Astrocyte (in vitro differentiated cells and primary cell): ENCODE measurements at regions not wholly inside any gene's neighbourhood (a gene's known extent, or its start where the extent isn't known, plus 50 kb on each side); places are given as distances from the start of the nearest gene placed in this dataset.

Experiments
- EZH2 ChIP-seq: IDR thresholded peaks from 2 replicates; pipeline ENCODE4 v1.6.1; 2012; ENCODE audit warnings: mild to moderate bottlenecking, low read length, inconsistent platforms; ENCODE audit not compliant: insufficient read depth
- TF ChIP-seq, protein P1 (sequence below): IDR thresholded peaks from 2 replicates; pipeline ENCODE4 v1.5.1; 2011; ENCODE audit warnings: low read depth, mild to moderate bottlenecking, inconsistent platforms, low read length, moderate library complexity; ENCODE audit not compliant: insufficient read depth

DNA sequence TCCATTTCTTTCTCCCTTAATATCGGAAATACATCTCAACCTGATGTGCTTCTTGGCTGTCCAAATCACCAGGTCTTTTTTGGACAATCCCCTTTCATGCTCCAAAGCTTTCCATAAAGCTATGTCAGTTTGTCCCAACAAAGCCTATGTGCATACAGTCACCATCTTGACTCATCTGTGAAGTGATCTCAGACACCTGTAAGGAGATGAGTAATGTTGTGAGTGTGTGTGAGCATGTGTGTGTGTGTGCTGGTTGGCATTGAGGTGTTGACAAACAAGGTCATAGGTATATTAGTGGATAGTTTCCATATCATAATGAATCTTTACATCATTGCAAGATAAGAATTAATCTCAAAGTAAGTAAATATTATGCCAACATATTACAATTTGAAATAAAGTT lies 1243.3 kb upstream of the SEL1L start:
- TF ChIP-seq, protein P1, sequence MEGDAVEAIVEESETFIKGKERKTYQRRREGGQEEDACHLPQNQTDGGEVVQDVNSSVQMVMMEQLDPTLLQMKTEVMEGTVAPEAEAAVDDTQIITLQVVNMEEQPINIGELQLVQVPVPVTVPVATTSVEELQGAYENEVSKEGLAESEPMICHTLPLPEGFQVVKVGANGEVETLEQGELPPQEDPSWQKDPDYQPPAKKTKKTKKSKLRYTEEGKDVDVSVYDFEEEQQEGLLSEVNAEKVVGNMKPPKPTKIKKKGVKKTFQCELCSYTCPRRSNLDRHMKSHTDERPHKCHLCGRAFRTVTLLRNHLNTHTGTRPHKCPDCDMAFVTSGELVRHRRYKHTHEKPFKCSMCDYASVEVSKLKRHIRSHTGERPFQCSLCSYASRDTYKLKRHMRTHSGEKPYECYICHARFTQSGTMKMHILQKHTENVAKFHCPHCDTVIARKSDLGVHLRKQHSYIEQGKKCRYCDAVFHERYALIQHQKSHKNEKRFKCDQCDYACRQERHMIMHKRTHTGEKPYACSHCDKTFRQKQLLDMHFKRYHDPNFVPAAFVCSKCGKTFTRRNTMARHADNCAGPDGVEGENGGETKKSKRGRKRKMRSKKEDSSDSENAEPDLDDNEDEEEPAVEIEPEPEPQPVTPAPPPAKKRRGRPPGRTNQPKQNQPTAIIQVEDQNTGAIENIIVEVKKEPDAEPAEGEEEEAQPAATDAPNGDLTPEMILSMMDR, result no peak
- TF ChIP-seq EZH2, result no peak
